Type B pancreatic cell (in vitro differentiated cells): ENCODE measurements at regions not wholly inside any gene's neighbourhood (a gene's known extent, or its start where the extent isn't known, plus 50 kb on each side); places are given as distances from the start of the nearest gene placed in this dataset.

ENCODE experiments used
- DNase-seq: peaks from one replicate; pipeline ENCODE4 v3.0.0; 2021; ENCODE audit warnings: mixed read lengths; ENCODE audit not compliant: unreplicated experiment; ENCODE audit errors: extremely low spot score
- H3K27ac Mint-ChIP-seq: 2 replicates; pipeline ENCODE4 v1.8.0; 2021; ENCODE audit warnings: mild to moderate bottlenecking, mixed read lengths
- H3K27me3 Mint-ChIP-seq: 2 replicates; pipeline ENCODE4 v1.8.0; 2021; ENCODE audit warnings: mixed read lengths
- H3K36me3 Mint-ChIP-seq: 2 replicates; pipeline ENCODE4 v1.8.0; 2021; ENCODE audit warnings: mixed read lengths
- H3K4me1 Mint-ChIP-seq: one replicate; pipeline ENCODE4 v1.8.0; 2021; ENCODE audit warnings: mixed read lengths; ENCODE audit not compliant: unreplicated experiment
- H3K4me3 Mint-ChIP-seq: 2 replicates; pipeline ENCODE4 v1.8.0; 2021; ENCODE audit warnings: mild to moderate bottlenecking, mixed read lengths
- H3K9me3 Mint-ChIP-seq: 2 replicates; pipeline ENCODE4 v1.8.0; 2021; ENCODE audit warnings: mixed read lengths
- TF ChIP-seq, protein P1 (sequence below): fragments of 200-600 bp; sonication (generic); conservative IDR thresholded peaks from 2 replicates; pipeline ENCODE4 v1.5.0; 2021; ENCODE audit warnings: antibody characterized with exemption, mild to moderate bottlenecking

DNA sequence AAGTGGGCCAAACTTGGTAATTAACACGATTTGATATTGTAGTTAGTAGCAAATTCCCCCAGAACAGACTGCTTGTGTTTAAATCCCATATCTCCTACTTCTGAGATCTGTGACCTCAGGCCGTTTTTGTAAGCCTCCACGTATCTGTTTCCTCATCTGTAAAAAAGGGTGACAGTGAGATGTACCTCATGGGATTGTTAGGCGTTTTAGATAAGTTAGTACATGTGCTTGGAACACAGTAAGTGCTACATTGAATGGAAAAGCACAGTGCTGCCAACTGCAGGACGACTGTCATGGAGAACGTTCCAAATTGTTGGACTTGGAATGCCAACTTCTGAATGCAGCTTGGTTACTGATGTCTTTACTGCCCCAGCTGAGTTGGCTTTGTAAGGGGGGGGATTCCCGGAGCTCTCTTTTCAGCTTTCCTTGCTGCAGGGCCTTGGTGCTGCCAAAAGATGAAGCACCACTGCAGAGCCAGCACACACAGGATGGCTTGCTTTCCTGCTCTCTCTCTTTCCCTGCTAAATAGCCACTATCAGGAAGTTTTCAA is 108.6 kb downstream of the OPN5 start:
- H3K27ac Mint-ChIP-seq: no peak overlapping the region
- H3K4me3 Mint-ChIP-seq: no peak overlapping the region
- H3K36me3 Mint-ChIP-seq: no peaks in the 10 kb centered on the region
- TF ChIP-seq, protein P1, sequence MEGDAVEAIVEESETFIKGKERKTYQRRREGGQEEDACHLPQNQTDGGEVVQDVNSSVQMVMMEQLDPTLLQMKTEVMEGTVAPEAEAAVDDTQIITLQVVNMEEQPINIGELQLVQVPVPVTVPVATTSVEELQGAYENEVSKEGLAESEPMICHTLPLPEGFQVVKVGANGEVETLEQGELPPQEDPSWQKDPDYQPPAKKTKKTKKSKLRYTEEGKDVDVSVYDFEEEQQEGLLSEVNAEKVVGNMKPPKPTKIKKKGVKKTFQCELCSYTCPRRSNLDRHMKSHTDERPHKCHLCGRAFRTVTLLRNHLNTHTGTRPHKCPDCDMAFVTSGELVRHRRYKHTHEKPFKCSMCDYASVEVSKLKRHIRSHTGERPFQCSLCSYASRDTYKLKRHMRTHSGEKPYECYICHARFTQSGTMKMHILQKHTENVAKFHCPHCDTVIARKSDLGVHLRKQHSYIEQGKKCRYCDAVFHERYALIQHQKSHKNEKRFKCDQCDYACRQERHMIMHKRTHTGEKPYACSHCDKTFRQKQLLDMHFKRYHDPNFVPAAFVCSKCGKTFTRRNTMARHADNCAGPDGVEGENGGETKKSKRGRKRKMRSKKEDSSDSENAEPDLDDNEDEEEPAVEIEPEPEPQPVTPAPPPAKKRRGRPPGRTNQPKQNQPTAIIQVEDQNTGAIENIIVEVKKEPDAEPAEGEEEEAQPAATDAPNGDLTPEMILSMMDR: no peak
- no peaks in the 10 kb centered on the region for H3K4me1 Mint-ChIP-seq
- no peaks in the 10 kb centered on the region for H3K9me3 Mint-ChIP-seq
- H3K27me3 Mint-ChIP-seq: no peaks in the 10 kb centered on the region
- DNase-seq: no peak

DNA sequence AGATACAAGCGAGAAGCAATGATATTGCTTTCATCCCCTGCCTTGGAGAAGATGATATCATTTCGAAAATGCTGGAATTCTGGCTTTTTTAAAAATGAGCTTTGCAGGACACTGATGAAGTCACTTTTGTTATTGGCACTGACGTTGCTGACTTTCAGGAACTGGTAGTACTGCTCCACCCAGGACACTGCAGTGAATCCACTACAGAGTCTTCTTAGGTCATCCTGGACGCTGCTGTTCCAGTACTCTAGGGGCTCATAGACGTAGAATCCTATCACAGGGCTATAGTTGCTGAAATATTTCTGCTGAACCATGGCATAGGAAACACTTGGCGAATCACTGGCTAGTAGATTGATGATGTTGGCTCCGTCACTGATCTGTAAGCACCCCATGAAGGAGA is 97.2 kb downstream of the OPN5 start:
- no peak overlapping the region for H3K4me3 Mint-ChIP-seq
- TF ChIP-seq, protein P1: no peak
- H3K9me3 Mint-ChIP-seq: no peaks in the 10 kb centered on the region
- no peak overlapping the region for H3K27ac Mint-ChIP-seq
- DNase-seq: no peak
- no peaks in the 10 kb centered on the region for H3K36me3 Mint-ChIP-seq
- no peaks in the 10 kb centered on the region for H3K4me1 Mint-ChIP-seq
- no peaks in the 10 kb centered on the region for H3K27me3 Mint-ChIP-seq
